Central memory CD8-positive, alpha-beta T cell (primary cell): ENCODE measurements at regions not wholly inside any gene's neighbourhood (a gene's known extent, or its start where the extent isn't known, plus 50 kb on each side); places are given as distances from the start of the nearest gene placed in this dataset.

ENCODE experiments used
- ATAC-seq: fragments of 150-1000 bp; cut with Tn5 transposase; replicated peaks from 2 replicates; pipeline ENCODE4 v1.10.0; 2022; ENCODE audit warnings: mild to moderate bottlenecking, moderate FRiP score, moderate number of reproducible peaks; ENCODE audit not compliant: poor library complexity, severe bottlenecking; ENCODE audit errors: extremely low read depth
- DNase-seq, 2 donors: peaks; one replicate each; pipeline ENCODE4 v3.0.0; 2021; ENCODE audit warnings: low spot score in 2 of 2
- H3K27ac Mint-ChIP-seq: one replicate; pipeline ENCODE4 v1.8.0; 2022; ENCODE audit warnings: low read depth, mild to moderate bottlenecking, moderate library complexity, mixed read lengths
- H3K27me3 Mint-ChIP-seq: one replicate; pipeline ENCODE4 v1.8.0; 2022; ENCODE audit warnings: mixed read lengths
- H3K36me3 Mint-ChIP-seq: one replicate; pipeline ENCODE4 v1.8.0; 2022; ENCODE audit warnings: mild to moderate bottlenecking, moderate library complexity, mixed read lengths; ENCODE audit not compliant: insufficient read depth
- H3K4me1 Mint-ChIP-seq: one replicate; pipeline ENCODE4 v1.8.0; 2022; ENCODE audit warnings: mixed read lengths
- H3K4me3 Mint-ChIP-seq: one replicate; pipeline ENCODE4 v1.8.0; 2022; ENCODE audit warnings: mild to moderate bottlenecking, moderate library complexity, mixed read lengths
- H3K9me3 Mint-ChIP-seq: one replicate; pipeline ENCODE4 v1.8.0; 2022; ENCODE audit warnings: mixed read lengths

DNA sequence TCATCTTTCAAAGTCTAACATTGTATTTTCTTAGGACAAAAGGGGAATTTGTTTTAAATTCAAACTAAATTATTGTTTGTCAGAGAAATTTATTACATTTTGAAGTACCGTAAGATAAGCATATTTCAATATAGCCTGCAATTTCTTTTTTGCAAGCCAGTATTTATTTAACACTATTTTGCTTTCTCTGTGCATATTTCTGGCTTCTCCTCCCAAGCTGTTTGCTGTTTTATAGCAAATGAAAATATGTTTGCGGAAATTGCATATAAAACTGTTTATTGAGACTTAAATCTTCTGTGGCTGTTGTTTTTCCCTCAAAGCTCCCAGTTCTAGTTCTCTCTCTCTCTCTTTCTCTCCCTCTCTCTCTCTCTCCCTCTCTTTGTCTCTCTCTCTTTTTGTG lies 866.8 kb downstream of the FAM181B start:
- no peaks in the 10 kb centered on the region for H3K27me3 Mint-ChIP-seq
- ATAC-seq, result no peak
- H3K4me1 Mint-ChIP-seq, result peaks cover 39% of the 10 kb centered on the region
- no peak overlapping the region for H3K4me3 Mint-ChIP-seq
- peaks cover 5% of the 10 kb centered on the region for H3K9me3 Mint-ChIP-seq
- H3K36me3 Mint-ChIP-seq, result peaks cover 6% of the 10 kb centered on the region
- no peak for DNase-seq
- H3K27ac Mint-ChIP-seq, result no peak overlapping the region

DNA sequence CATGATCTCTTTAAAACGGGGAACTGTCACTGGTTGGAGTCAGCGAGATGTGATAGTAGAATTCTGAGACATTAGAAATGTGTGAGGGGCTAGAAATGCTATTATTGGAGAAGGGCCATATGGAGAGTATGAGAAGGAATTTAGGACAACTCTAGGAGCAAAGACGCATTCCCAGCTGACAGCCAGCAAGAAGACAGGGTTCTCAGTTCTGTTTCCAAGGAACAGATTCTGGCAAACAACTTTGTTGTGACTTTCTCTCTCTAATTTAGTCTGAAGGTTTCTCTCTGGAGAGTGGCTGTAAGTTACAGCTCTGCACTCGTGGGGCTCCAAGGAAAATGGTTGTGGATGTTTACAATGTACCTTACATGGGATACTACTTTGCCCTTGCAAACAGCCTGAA lies 876.3 kb downstream of the FAM181B start:
- no peak overlapping the region for H3K27ac Mint-ChIP-seq
- no peak overlapping the region for H3K4me3 Mint-ChIP-seq
- ATAC-seq (no peak), DNase-seq (no peak)
- peaks cover 6% of the 10 kb centered on the region for H3K4me1 Mint-ChIP-seq
- no peaks in the 10 kb centered on the region for H3K36me3 Mint-ChIP-seq
- H3K27me3 Mint-ChIP-seq, result no peaks in the 10 kb centered on the region
- no peaks in the 10 kb centered on the region for H3K9me3 Mint-ChIP-seq

DNA sequence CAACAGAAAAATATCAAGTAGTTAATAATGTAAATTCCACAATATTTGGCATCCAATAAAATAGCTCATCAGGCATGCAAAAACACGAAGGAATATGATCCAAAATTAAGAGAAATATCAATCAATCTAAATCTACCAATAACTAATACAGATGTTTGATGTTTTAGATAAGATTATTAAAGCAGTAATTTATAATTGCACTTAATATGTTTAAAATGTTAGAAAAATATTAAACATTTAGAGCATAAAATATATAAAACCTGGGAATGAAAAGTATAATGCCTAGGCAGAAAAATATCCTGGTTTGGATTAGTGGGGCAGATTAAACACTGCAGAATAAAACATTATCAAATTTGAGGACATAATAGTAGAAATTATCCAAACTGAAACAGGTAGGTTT lies 879.9 kb downstream of the FAM181B start:
- H3K36me3 Mint-ChIP-seq, result no peaks in the 10 kb centered on the region
- no peaks in the 10 kb centered on the region for H3K27me3 Mint-ChIP-seq
- H3K4me3 Mint-ChIP-seq, result no peak overlapping the region
- no peaks in the 10 kb centered on the region for H3K9me3 Mint-ChIP-seq
- no peak overlapping the region for H3K27ac Mint-ChIP-seq
- ATAC-seq (no peak), DNase-seq (no peak)
- peaks cover 6% of the 10 kb centered on the region for H3K4me1 Mint-ChIP-seq

DNA sequence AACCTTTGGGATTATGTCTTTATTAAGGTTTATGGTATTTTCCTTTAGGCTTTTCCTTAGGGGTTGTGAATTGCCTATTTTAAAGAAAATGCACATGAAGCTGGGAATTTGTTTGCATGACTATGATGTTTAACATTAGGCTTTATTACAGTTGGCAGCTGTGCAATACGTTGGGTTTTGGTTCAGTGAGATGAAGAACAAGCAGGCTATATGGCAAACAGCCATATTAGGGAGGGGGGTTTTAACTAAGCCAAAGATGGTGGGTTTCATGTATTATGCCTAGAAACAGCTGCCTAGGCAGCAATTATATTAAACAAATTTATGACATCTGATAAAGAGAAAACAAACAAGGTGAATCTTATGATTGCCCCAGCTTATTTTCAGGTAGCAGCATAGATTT lies 880.8 kb downstream of the FAM181B start:
- H3K36me3 Mint-ChIP-seq, result no peaks in the 10 kb centered on the region
- peaks cover 6% of the 10 kb centered on the region for H3K4me1 Mint-ChIP-seq
- no peak for DNase-seq
- no peak overlapping the region for H3K27ac Mint-ChIP-seq
- no peak for ATAC-seq
- no peak overlapping the region for H3K4me3 Mint-ChIP-seq
- H3K27me3 Mint-ChIP-seq, result no peaks in the 10 kb centered on the region
- H3K9me3 Mint-ChIP-seq, result no peaks in the 10 kb centered on the region

DNA sequence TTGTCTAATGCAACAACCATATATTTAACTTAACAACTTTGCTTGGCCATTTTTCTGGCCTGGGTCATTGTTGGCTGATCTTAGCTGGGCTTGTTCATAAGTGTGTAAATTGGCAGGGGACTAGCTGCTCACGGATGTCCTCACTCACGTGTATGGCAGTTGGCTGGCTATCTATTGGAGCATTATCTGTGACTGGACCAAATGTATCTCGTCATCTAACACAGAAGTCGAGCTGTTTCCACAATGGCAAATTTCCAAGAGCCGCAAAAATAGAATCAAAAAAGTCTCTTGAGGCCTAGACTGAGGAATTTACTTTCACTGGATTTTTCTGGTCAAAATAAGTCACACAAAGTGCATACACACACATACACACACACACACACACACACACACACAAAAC lies 893.3 kb downstream of the FAM181B start:
- ATAC-seq (no peak), DNase-seq (no peak)
- Mint-ChIP-seq H3K36me3 (no peaks in the 10 kb centered on the region), H3K9me3 (no peaks in the 10 kb centered on the region), H3K27ac (no peak overlapping the region), H3K4me1 (no peaks in the 10 kb centered on the region), H3K27me3 (no peaks in the 10 kb centered on the region), H3K4me3 (no peak overlapping the region)

DNA sequence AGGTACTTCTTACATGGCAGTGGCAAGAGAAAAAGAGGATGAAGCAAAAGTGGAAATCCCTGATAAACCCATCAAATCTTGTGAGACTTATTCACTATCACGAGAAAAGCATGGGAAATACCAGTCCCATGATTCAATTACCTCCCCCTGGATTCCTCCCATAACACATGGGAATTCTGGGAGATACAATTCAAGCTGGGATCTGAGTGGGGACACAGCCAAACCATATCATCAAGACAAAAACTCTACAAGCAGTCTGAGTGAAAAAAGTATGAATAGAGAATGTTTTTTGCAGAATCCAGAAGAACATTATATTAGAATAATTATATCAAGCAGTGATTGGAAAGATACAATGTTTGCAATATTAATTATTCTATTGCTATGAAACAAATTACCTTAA lies 893.7 kb downstream of the FAM181B start:
- no peaks in the 10 kb centered on the region for H3K9me3 Mint-ChIP-seq
- no peak for ATAC-seq
- no peaks in the 10 kb centered on the region for H3K27me3 Mint-ChIP-seq
- no peak overlapping the region for H3K4me3 Mint-ChIP-seq
- no peak for DNase-seq
- H3K4me1 Mint-ChIP-seq, result no peaks in the 10 kb centered on the region
- H3K36me3 Mint-ChIP-seq, result no peaks in the 10 kb centered on the region
- no peak overlapping the region for H3K27ac Mint-ChIP-seq

DNA sequence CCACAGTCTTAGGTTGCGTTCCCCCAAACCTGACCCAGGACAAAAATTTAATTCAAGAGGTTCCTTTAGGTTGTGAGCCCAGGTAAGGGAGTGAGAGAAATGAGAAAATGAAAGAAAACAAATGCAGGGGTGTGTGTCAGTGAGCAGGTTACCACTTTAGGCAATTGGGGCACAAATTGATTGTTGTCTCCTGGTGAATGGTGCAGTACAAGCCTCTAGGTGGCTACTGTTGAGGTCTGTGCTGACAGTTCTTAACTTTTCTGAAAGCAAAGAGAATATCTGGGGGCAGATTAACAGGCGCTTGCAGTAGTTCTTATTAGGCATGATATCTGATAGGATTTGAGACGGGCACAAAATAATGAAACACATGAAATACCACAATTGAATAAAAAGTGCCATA lies 894.6 kb downstream of the FAM181B start:
- no peak for DNase-seq
- H3K4me1 Mint-ChIP-seq, result no peaks in the 10 kb centered on the region
- H3K9me3 Mint-ChIP-seq, result no peaks in the 10 kb centered on the region
- H3K27me3 Mint-ChIP-seq, result no peaks in the 10 kb centered on the region
- H3K4me3 Mint-ChIP-seq, result no peak overlapping the region
- no peaks in the 10 kb centered on the region for H3K36me3 Mint-ChIP-seq
- no peak overlapping the region for H3K27ac Mint-ChIP-seq
- no peak for ATAC-seq

DNA sequence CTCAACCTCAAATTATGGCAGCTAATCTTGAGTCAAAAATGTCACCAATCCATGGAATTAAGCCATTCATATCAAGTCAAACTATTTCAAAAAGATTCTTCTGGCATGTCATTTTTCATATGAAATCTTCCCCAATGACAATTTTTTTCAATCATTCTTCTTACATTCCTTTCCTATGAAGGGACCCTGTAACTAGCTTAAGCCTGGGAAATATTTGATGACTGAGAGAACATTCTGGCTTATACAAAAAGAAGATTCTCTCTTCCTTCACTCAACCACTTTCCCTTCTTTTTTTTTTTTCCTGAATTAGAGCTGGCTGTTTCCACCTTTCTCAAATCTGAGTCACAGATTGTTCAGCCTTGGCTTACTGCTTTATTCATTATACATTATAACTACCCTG lies 903.7 kb downstream of the FAM181B start:
- H3K4me3 Mint-ChIP-seq, result no peak overlapping the region
- ATAC-seq (no peak), DNase-seq (no peak)
- no peaks in the 10 kb centered on the region for H3K9me3 Mint-ChIP-seq
- no peaks in the 10 kb centered on the region for H3K36me3 Mint-ChIP-seq
- H3K27me3 Mint-ChIP-seq, result no peaks in the 10 kb centered on the region
- no peak overlapping the region for H3K27ac Mint-ChIP-seq
- H3K4me1 Mint-ChIP-seq, result no peaks in the 10 kb centered on the region

DNA sequence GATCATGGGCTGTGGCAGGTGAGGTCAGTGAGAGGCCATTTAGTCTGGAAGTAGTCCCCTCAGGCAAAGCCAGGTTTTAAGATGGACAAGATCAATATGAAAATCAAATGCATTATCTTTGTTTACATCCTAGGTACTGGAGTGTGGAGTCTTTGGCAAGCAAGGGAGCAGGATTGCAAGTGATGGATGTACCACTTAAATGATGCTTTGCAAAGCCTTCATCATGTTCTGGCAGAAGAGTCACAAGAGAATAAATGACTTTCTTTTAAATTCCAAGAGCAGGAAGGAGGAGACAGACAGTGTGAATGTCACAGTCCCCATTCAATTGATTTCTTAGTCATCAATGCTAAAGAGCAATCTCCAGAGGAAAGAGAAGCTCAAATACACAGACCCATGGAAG lies 908.3 kb downstream of the FAM181B start:
- Mint-ChIP-seq H3K4me3 (no peak overlapping the region), H3K27me3 (no peaks in the 10 kb centered on the region), H3K9me3 (no peaks in the 10 kb centered on the region), H3K36me3 (no peaks in the 10 kb centered on the region), H3K27ac (no peak overlapping the region), H3K4me1 (no peaks in the 10 kb centered on the region)
- no peak for ATAC-seq
- DNase-seq, result no peak

DNA sequence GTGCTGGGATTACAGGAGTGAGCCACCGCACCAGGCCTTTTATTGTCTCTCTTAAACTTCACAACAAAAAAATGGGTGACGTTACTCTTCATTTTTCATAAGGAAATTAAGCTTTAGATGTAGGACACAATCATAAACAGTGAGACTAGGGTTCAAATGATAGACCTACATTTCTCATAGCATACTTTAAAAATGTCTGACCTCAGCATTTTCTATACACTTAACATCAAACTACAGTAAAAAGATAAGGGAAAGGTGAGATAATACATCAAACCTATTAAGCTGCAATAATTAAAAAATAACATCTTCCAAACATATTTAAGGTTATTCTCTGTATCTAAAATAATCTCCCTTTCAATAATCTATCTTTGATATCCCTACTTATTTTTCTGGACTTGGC lies 914.2 kb downstream of the FAM181B start:
- Mint-ChIP-seq H3K4me3 (no peak overlapping the region), H3K4me1 (no peaks in the 10 kb centered on the region), H3K27ac (no peak overlapping the region), H3K9me3 (no peaks in the 10 kb centered on the region), H3K27me3 (no peaks in the 10 kb centered on the region), H3K36me3 (peaks cover 1% of the 10 kb centered on the region)
- DNase-seq (no peak), ATAC-seq (no peak)

DNA sequence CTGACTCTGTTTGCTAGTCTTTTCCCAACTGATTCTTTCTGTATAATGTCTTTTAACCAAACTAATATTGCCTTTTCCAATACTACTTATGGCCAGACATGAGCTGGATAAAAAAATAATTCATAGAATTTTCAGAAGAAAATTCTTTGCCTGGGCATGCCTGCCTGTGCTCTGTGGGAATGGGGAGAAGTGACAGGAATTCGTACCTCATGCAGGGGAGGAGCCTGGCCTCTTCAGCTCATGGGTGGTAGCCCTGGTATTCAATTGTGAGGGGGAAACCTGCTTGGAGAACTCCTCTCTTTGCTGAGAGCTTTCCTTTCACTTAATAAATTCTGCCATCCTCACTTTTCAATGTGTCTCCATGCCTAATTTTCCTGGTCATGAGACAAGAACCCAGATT lies 928.8 kb downstream of the FAM181B start:
- Mint-ChIP-seq H3K36me3 (no peaks in the 10 kb centered on the region), H3K9me3 (peaks cover 3% of the 10 kb centered on the region), H3K27me3 (no peaks in the 10 kb centered on the region), H3K4me1 (peaks cover 2% of the 10 kb centered on the region), H3K4me3 (no peak overlapping the region), H3K27ac (no peak overlapping the region)
- no peak for DNase-seq
- ATAC-seq, result no peak

DNA sequence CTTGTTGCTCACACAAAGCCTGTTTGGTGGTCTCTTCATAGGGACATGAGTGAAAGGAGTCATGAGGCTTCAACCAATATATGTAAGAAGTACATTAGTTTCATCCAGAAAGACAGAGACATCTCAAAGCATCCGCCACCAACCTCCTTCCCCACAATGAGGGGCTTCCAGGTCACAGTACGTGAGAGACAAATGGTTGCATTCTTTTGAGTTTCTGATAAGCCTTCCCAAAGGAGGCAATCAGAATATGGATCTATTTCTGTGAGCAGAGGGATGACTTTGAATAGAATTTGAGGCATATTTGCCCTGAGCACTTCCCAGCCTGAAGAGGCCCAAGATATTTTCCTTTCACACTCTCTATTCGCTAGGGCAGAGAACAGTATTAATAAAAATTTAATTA lies 931.1 kb downstream of the FAM181B start:
- Mint-ChIP-seq H3K27ac (no peak overlapping the region), H3K4me3 (no peak overlapping the region), H3K27me3 (no peaks in the 10 kb centered on the region), H3K4me1 (peaks cover 5% of the 10 kb centered on the region), H3K9me3 (peaks cover 7% of the 10 kb centered on the region), H3K36me3 (no peaks in the 10 kb centered on the region)
- ATAC-seq, result no peak
- no peak for DNase-seq

DNA sequence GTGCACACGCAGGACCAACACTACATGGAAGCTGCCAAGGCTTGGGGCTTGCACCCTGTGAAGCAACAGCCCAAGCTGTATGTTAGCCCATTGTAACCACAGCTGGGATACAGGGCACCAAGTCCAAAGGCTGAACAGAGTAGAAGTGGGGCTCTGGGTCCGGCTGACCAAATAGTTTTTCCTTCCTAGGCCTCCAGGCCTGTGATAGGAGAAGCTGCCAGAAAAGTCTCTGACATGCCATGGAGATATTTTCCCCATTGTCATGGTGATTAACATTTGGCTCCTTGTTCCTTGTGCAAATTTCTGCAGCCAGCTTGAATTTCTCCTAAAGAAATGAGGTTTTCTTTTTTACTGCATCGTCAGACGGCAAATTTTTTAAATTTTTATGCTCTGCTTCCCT lies 941.2 kb downstream of the FAM181B start:
- no peak overlapping the region for H3K4me3 Mint-ChIP-seq
- H3K9me3 Mint-ChIP-seq, result no peaks in the 10 kb centered on the region
- no peaks in the 10 kb centered on the region for H3K27me3 Mint-ChIP-seq
- DNase-seq (no peak), ATAC-seq (no peak)
- H3K27ac Mint-ChIP-seq, result no peak overlapping the region
- H3K4me1 Mint-ChIP-seq, result no peaks in the 10 kb centered on the region
- H3K36me3 Mint-ChIP-seq, result no peaks in the 10 kb centered on the region

DNA sequence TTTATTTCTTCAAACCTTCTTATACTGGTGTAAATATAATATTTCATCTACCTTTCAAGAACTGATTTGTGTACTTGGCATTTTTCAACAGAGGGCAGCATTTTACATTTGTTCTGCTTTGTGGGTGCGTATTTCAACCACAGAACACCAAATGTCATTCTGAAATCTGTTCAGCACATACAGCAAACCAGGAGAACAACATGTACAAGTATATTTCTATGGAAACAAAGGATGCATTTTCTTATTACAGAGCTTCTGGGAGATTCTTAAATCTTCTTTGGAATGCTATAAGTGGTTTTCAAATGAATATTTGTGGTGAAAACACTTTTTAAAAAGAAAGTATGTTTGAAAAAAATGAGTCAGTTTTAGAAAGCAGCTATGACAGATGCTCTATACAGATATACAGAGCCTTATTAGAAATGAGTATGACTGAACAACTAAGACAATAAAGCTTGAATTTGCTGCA lies 946.0 kb downstream of the FAM181B start:
- Mint-ChIP-seq H3K36me3 (no peaks in the 10 kb centered on the region), H3K4me1 (no peaks in the 10 kb centered on the region), H3K27me3 (no peaks in the 10 kb centered on the region), H3K4me3 (no peak overlapping the region), H3K9me3 (no peaks in the 10 kb centered on the region), H3K27ac (no peak overlapping the region)
- ATAC-seq (peak; percentile 52), DNase-seq (no peak)
